ENCODE measurements at regions not wholly inside any gene's neighbourhood (a gene's known extent, or its start where the extent isn't known, plus 50 kb on each side); places are given as distances from the start of the nearest gene placed in this dataset.

GRCh38 chr4:123802933-123803332 lies 406.3 kb downstream of the SPRY1 start:
- peaks cover 4 to 14% of the 10 kb centered on the region in 2 donors for H3K9me3 Mint-ChIP-seq
- no peak for DNase-seq
- no peak for ATAC-seq
- peak overlapping the region in 1 of 2 donors; percentile 5 for H3K27ac Mint-ChIP-seq
- H3K27me3 Mint-ChIP-seq = peaks cover 12% of the 10 kb centered on the region
- H3K4me1 Mint-ChIP-seq = no peaks in the 10 kb centered on the region
- H3K4me3 Mint-ChIP-seq = no peak overlapping the region

GRCh38 chr4:123804196-123804721 lies 407.7 kb downstream of the SPRY1 start:
- H3K9me3 Mint-ChIP-seq = peaks cover 3 to 4% of the 10 kb centered on the region in 2 donors
- H3K27ac Mint-ChIP-seq = no peak overlapping the region
- no peaks in the 10 kb centered on the region for H3K4me1 Mint-ChIP-seq
- ATAC-seq (no peak), DNase-seq (no peak)
- H3K4me3 Mint-ChIP-seq = no peak overlapping the region
- H3K27me3 Mint-ChIP-seq = peaks cover 12% of the 10 kb centered on the region

DNA sequence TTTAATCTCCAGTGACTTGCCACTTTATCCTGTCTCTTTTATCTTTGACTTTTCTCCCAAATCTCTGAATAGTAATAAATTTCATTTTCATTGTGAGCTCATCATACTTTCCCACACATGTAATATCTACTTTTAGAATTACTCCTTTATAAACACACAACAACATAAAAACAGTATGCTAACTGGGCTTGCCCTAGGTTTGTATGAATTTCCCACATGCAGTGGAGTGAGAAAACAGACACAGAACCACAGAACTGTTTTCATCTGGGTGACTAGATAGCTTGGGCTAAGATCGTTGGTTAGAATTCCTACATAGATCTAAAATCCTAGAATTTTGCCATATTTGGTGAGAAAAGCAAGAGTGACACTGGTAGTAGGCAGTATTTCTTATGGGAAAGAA lies 409.5 kb downstream of the SPRY1 start:
- ATAC-seq (no peak), DNase-seq (no peak)
- H3K27ac Mint-ChIP-seq = no peak overlapping the region
- H3K4me1 Mint-ChIP-seq = no peaks in the 10 kb centered on the region
- H3K4me3 Mint-ChIP-seq = no peak overlapping the region
- H3K9me3 Mint-ChIP-seq = no peaks in the 10 kb centered on the region
- H3K27me3 Mint-ChIP-seq = peaks cover 12% of the 10 kb centered on the region

- DNase-seq = no peak
- Mint-ChIP-seq H3K4me1 (no peaks in the 10 kb centered on the region), H3K27me3 (peaks cover 16% of the 10 kb centered on the region), H3K27ac (no peak overlapping the region), H3K4me3 (no peak overlapping the region), H3K9me3 (no peaks in the 10 kb centered on the region)
- ATAC-seq = no peak
Measured at GRCh38 chr4:123807187-123807586, 410.6 kb downstream of the SPRY1 start.

GRCh38 chr4:123807866-123808265 lies 411.3 kb downstream of the SPRY1 start:
- ATAC-seq (peak; percentile 23), DNase-seq (no peak)
- Mint-ChIP-seq H3K27ac (no peak overlapping the region), H3K4me3 (no peak overlapping the region), H3K27me3 (peaks cover 9% of the 10 kb centered on the region), H3K9me3 (no peaks in the 10 kb centered on the region), H3K4me1 (no peaks in the 10 kb centered on the region)

DNA sequence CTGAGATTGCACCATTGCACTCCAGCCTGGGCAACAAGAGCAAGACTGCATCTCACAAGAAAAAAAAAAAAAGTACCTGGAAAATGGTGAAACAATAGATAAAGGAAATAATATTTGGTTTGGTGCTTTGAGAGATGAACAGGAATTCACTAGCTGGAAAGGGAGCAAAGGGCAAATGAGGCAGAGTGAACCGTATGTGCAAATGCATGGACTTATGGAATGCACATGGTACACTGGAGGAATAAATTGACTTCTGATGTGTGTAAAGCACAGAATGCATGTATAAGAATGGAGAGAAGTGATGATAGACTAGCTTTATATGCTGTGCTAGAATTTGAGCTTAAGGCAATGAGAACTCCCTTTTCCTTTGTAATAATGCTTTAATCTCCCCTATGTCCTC lies 413.3 kb downstream of the SPRY1 start:
- DNase-seq = no peak
- no peaks in the 10 kb centered on the region for H3K4me1 Mint-ChIP-seq
- ATAC-seq = no peak
- no peaks in the 10 kb centered on the region for H3K9me3 Mint-ChIP-seq
- peaks cover 6% of the 10 kb centered on the region for H3K27me3 Mint-ChIP-seq
- H3K4me3 Mint-ChIP-seq = no peak overlapping the region
- H3K27ac Mint-ChIP-seq = no peak overlapping the region

DNA sequence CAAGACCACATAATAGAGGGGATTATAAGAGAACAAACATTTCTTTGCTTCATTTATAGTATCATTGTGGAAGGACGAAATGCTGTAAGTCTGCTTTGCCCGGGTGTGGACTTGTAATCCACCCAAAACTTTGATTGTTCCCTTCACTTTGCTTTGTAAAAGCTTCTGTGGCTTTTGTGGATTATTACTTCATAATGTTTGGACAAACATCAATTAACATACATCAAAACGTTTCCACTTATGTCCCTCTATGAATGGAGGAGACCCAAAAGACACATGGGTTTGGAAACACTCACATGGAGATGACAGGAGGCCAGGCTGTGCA lies 415.4 kb downstream of the SPRY1 start:
- H3K27me3 Mint-ChIP-seq = peaks cover 6% of the 10 kb centered on the region
- no peak overlapping the region for H3K27ac Mint-ChIP-seq
- no peak for DNase-seq
- H3K4me1 Mint-ChIP-seq = no peaks in the 10 kb centered on the region
- no peak overlapping the region for H3K4me3 Mint-ChIP-seq
- ATAC-seq = no peak
- no peaks in the 10 kb centered on the region for H3K9me3 Mint-ChIP-seq

- Mint-ChIP-seq H3K4me1 (no peaks in the 10 kb centered on the region), H3K27ac (no peak overlapping the region), H3K9me3 (no peaks in the 10 kb centered on the region), H3K4me3 (no peak overlapping the region), H3K27me3 (peaks cover 6% of the 10 kb centered on the region)
- no peak for DNase-seq
- no peak for ATAC-seq
Measured at GRCh38 chr4:123813901-123814300, 417.3 kb downstream of the SPRY1 start.

DNA sequence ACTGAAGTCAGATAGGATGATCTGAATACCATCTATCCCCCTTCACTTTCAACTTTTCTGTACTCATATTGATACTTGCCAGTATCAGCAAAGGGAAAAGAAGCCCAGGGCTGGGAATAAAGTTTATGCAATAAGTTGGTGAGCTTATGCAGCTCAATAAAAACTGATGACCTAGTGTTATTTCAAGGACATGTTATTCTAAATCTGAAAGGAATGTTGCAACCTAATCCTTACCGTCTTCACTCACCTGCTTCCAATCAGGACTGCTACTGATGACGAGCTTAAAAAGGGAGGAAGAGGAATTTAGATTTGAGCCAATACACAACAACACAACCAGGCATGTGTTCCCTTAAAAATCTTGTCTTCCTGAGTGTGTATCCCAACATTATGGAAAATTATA lies 419.9 kb downstream of the SPRY1 start:
- DNase-seq = no peak
- no peaks in the 10 kb centered on the region for H3K4me1 Mint-ChIP-seq
- no peak overlapping the region for H3K4me3 Mint-ChIP-seq
- no peak for ATAC-seq
- H3K9me3 Mint-ChIP-seq = no peaks in the 10 kb centered on the region
- no peak overlapping the region for H3K27ac Mint-ChIP-seq
- H3K27me3 Mint-ChIP-seq = peaks cover 13% of the 10 kb centered on the region

GRCh38 chr4:123817025-123817688 lies 420.6 kb downstream of the SPRY1 start:
- Mint-ChIP-seq H3K4me1 (no peaks in the 10 kb centered on the region), H3K4me3 (no peak overlapping the region), H3K27me3 (peaks cover 8% of the 10 kb centered on the region), H3K9me3 (no peaks in the 10 kb centered on the region), H3K27ac (no peak overlapping the region)
- DNase-seq (no peak), ATAC-seq (no peak)

DNA sequence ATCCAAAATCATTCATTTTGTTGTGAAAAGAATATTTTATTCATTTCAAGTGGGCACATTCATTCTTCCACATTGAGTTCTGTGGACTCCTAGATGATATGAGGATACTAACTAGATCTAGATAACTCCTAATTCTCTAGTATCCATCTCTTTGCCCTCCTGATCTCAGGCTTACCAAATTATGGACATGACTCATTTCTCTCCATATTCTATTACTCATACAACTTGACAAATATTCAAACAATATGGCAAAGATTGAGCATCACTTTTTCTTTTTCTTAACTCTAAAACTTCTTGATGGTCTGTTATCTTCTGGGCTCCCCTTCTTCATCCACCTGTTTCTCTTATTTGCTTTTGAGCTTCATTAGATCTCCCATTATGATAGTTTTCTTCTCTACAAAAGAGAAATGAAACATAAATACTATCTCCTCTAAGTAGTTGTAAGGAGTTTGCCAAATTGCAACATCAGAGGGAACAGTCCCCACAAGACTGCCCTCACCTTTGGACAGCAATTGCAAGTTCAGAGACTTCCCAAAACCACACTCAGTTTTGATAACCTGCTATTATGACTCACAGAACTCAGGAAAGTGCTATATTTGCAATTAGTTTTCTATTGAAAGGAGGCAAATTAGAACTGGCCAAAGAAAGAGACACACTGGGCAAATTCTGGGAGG lies 422.9 kb downstream of the SPRY1 start:
- Mint-ChIP-seq H3K9me3 (no peaks in the 10 kb centered on the region), H3K27me3 (peaks cover 15% of the 10 kb centered on the region), H3K4me1 (no peaks in the 10 kb centered on the region), H3K4me3 (no peak overlapping the region), H3K27ac (no peak overlapping the region)
- DNase-seq = no peak
- ATAC-seq = no peak

DNA sequence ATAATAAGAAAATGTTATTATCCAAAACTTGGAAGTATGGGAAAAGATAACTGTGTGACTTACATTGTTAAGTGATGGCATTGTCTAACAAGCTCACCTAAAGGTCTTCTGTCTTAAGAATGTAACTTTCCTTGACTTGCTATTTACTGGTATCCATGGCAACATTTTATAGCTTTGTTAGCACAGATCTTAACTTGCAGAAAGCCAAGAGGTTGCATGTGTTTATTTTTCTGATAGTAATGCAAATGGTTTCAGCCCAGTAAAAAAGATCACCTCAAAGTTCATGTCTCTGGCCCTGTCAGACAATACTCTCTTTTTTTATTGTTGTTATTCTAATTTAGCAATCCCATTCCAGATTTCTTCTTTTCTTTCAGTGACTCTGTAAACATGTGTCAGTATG lies 425.3 kb downstream of the SPRY1 start:
- no peak for ATAC-seq
- Mint-ChIP-seq H3K27me3 (peaks cover 24% of the 10 kb centered on the region), H3K4me1 (no peaks in the 10 kb centered on the region), H3K4me3 (no peak overlapping the region), H3K27ac (no peak overlapping the region), H3K9me3 (no peaks in the 10 kb centered on the region)
- no peak for DNase-seq

DNA sequence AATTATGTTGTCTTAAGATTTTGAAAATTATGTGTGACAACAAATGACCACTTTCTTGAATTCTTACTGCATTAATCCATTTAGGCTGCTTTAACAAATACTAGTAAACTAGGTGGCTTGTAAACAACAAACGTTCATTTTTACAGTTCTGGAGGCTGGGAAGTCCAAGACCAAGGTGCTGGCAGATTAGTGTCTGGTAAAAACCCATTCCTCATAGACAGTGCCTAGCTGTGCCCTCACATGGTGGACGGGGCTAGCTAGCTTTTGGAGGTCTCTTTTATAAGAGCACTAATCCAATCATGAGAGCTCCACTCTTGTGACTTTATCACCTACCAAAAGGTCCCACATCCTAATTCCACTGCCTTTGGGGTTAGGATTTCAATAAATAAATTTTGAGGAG lies 425.8 kb downstream of the SPRY1 start:
- H3K4me3 Mint-ChIP-seq = no peak overlapping the region
- peaks cover 24% of the 10 kb centered on the region for H3K27me3 Mint-ChIP-seq
- ATAC-seq = no peak
- H3K4me1 Mint-ChIP-seq = no peaks in the 10 kb centered on the region
- DNase-seq = no peak
- H3K9me3 Mint-ChIP-seq = no peaks in the 10 kb centered on the region
- no peak overlapping the region for H3K27ac Mint-ChIP-seq

- no peak overlapping the region for H3K4me3 Mint-ChIP-seq
- H3K27me3 Mint-ChIP-seq = peaks cover 24% of the 10 kb centered on the region
- H3K9me3 Mint-ChIP-seq = no peaks in the 10 kb centered on the region
- DNase-seq (no peak), ATAC-seq (no peak)
- H3K27ac Mint-ChIP-seq = no peak overlapping the region
- H3K4me1 Mint-ChIP-seq = no peaks in the 10 kb centered on the region
Measured at GRCh38 chr4:123823244-123823643, 426.6 kb downstream of the SPRY1 start.

DNA sequence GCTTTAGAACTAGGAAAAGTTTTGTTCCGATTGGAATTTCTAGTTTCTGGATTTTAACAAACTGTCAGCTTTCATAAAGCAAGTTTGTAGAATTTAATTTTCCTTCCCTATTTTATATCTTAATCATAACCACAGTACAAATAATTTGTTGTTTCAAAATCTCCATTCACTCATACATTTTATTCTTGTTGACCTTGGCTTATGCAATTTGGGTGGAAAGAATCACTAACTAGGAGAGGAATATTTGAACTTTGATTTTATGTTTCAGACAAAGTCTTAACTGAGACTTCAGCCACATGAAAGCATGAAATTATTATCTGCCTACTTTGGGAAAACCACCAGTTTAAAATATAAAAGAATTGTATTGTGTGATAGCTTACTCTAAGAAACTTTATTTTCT lies 427.9 kb downstream of the SPRY1 start:
- no peak for ATAC-seq
- Mint-ChIP-seq H3K4me3 (no peak overlapping the region), H3K9me3 (no peaks in the 10 kb centered on the region), H3K27ac (no peak overlapping the region), H3K27me3 (peaks cover 20% of the 10 kb centered on the region), H3K4me1 (no peaks in the 10 kb centered on the region)
- no peak for DNase-seq

GRCh38 chr4:123825596-123826291 lies 429.1 kb downstream of the SPRY1 start:
- DNase-seq = no peak
- no peak overlapping the region for H3K4me3 Mint-ChIP-seq
- H3K9me3 Mint-ChIP-seq = no peaks in the 10 kb centered on the region

More at GRCh38 chr4:123825596-123826291, 429.1 kb downstream of the SPRY1 start:
- Mint-ChIP-seq H3K27me3 (peaks cover 16% of the 10 kb centered on the region), H3K27ac (no peak overlapping the region), H3K4me1 (no peaks in the 10 kb centered on the region)
- ATAC-seq = no peak

All from stimulated activated naive CD8-positive, alpha-beta T cell treated with anti-CD3 and anti-CD28 coated beads, Interleukin-15, amount 100 ng/mL, for 72 hours (primary cell).